C4-2B (cell line): ENCODE measurements at regions not wholly inside any gene's neighbourhood (a gene's known extent, or its start where the extent isn't known, plus 50 kb on each side); places are given as distances from the start of the nearest gene placed in this dataset.

Experiments used
- CTCF ChIP-seq: fragments of 450-650 bp; conservative IDR thresholded peaks from 2 replicates; pipeline ENCODE4 v1.5.1; 2017; ENCODE audit warnings: mild to moderate bottlenecking
- ZFX ChIP-seq: fragments of 450-650 bp; IDR thresholded peaks from 2 replicates; pipeline ENCODE4 v1.6.1; 2017

GRCh38 chr1:56439610-56440264 is 139.6 kb downstream of the PLPP3 start:
- TF ChIP-seq CTCF, result no peak
- no peak for TF ChIP-seq ZFX
